Esophagus squamous epithelium (tissue), 4 donors: ENCODE measurements at regions not wholly inside any gene's neighbourhood (a gene's known extent, or its start where the extent isn't known, plus 50 kb on each side); places are given as distances from the start of the nearest gene placed in this dataset.

Source experiments
- CTCF ChIP-seq, 6 experiments: fragments of 450-650 bp in 4 of 6; fragments of 200-600 bp in 2 of 6; sonication (generic) in 2 of 6; IDR thresholded peaks; one replicate each; pipeline ENCODE4 v1.5.1; 2016 to 2019; ENCODE audit warnings: antibody characterized with exemption in 6 of 6, mild to moderate bottlenecking in 4 of 6, moderate library complexity in 4 of 6
- POLR2A ChIP-seq, 4 donors: fragments of 450-650 bp; IDR thresholded peaks; one replicate each; pipeline ENCODE4 v1.6.1; 2017; ENCODE audit warnings: antibody characterized with exemption in 4 of 4, mild to moderate bottlenecking in 4 of 4, moderate library complexity in 3 of 4

- TF ChIP-seq POLR2A (IDR thresholded peaks at IDR 0.05) (no peak), CTCF (IDR thresholded peaks at IDR 0.05) (no peak)
These were observed 57.7 kb downstream of the SLITRK1 start for GRCh38 chr13:83824560-83824959.
